ENCODE measurements at regions not wholly inside any gene's neighbourhood (a gene's known extent, or its start where the extent isn't known, plus 50 kb on each side); places are given as distances from the start of the nearest gene placed in this dataset.

- TF ChIP-seq CTCF (IDR thresholded peaks at IDR 0.05) (no peak), POLR2A (IDR thresholded peaks at IDR 0.05) (no peak)
Observed at GRCh38 chr7:10644849-10645248, 328.8 kb upstream of the PHF14 start.

All from testis (tissue), 2 donors.